GM19240 (cell line): ENCODE measurements at regions not wholly inside any gene's neighbourhood (a gene's known extent, or its start where the extent isn't known, plus 50 kb on each side); places are given as distances from the start of the nearest gene placed in this dataset.
"Not testable (repeated sequence)": the region's sequence is repeated elsewhere in the genome, so short reads cannot be mapped to it uniquely, and the experiment has no call there.

Source experiments
- DNase-seq: peaks from one replicate; pipeline ENCODE4 v3.0.0; 2011; ENCODE audit warnings: low spot score; ENCODE audit not compliant: insufficient read length

DNA sequence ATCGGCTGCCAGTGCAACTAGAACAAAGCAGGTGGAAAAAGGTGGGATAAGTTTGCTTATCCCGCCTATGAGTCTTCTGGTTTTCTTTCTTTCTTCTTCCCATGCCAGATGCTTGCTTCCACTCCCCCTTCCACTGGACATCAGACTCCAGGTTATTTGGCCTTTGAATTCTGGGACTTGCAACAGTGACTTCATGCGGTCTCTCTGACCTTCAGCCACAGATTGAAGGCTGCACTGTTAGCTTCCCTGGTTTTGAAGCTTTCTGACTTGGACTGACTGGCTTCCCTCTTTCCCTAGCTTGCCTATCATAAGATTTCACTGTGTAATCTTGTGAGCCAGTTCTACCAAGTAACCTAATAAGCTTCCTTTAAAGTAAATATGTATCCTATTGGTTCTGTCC, 878.4 kb upstream of the GJE1 start:
- no peak for DNase-seq

DNA sequence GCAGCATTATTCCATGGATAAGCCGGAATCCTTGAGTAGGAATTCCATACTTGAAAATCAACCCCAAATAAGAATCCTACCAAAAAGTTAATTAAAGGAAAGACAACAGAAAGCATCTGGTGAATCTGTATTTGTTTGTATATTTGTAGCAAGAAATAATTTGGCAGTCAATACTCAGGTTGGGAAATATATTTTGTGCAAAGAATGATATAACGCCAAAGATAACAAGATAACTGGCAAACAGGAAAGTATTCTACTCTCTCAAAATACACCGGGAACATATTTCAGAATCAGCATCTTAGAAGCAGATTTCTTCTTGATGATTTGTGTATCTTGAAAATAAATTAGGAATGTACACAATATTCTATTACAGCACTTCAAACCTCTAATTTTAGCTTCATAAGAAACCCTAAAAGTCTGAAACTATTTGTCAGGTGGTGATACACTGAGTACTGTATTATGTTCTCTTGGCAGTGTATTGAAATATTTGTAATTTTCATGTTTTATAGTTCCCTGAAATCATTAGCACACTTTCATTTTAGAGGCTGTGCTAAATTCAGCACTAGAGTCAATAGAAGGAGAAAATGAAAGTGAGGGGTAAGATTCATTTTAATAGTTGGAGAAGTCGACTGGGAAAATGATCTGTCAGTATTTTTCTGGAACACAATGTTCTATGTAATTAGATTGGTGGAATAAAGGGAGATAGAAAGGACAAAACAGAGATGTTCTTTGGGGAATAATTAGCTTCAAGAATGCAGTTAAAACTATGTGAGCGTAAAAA, 879.7 kb upstream of the GJE1 start:
- no peak for DNase-seq

DNA sequence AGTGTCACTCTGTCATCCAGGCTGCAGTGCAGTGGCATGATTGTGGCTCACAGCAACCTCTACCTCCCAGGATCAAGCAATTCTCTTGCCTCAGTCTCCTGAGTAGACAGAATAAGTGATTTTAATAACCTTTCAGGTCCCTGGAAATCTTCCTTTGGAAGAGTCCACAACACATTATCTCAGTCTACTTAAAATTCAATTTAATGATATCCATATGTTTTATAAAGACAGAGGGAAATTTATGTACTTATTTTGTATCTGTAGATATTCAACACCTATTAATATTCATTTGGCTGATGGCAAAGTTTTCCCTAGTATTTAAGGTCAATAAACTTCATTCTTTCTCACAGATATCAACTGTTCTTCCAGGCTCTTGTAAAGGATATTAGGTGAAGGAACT, 881.4 kb upstream of the GJE1 start:
- DNase-seq, result no peak

DNA sequence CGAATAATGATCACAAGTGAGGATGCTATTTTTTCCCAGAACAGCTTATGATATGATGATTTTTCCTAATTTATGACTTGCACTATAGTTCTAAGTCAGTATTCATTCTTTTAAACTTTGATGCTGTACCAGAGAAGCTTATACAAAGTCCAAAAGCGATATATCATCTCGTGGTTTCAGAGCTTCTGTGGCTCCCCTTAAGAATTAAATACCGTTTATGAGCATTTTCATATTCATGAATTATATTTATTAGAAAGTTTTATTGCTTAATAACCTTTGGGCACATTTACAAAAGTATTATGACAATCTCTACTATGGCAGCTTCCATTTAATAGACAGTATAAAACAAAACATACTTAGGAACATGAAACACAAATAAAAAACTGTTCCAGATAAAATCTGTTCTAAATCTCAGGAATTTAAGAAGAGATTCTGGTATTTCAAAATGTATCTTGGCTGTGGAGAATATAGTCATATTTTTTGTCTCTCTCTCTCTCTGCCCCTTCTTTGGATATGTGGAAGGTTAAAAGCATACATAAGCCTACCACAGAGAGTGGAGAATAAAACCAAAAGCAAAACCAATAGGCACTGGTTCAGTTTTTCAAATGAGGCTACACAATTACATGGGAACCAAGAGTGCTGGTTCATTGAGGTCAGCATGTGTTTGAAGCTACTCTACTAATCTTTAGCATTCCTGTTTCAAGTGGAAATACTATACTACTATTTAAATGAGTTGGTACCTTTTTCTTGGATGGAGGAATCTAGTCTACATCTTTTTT, 884.5 kb upstream of the GJE1 start:
- DNase-seq, result no peak

DNA sequence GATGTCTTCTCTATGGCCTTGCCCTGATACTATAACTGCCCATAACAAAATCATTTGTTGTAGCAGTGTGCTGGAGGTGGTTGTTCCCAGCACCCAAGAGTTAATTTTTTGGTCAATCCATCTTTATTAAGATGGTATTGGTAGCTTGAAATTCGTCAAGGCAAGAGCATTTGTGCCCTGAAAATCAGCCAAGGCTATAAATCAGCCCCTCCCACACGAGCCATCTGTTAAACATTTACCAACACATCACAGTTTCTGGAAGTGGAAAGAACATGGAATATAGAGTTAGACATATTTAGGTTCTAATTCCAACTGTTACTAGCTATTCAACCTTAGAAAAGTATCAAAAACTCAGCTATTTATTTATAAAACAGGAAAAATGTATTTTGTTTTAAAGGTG, 888.4 kb upstream of the GJE1 start:
- DNase-seq, result no peak

DNA sequence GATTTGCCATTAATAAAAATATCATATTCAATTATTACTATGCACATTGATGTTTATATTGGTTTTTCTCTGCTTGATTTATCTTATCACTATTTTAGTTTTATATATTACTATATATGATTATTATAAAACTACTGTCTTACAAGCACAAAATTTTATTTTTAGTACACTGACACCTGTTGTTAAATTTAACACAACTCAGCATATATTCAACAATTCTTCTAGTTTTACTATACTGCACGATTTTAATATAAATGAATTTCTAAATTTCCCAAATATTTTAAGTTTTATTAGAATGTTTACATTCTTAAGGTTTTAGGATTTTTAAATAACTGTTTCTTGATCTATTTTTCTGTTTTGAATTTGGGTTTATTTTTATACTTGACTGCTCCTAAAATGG, 889.8 kb upstream of the GJE1 start:
- no peak for DNase-seq

DNA sequence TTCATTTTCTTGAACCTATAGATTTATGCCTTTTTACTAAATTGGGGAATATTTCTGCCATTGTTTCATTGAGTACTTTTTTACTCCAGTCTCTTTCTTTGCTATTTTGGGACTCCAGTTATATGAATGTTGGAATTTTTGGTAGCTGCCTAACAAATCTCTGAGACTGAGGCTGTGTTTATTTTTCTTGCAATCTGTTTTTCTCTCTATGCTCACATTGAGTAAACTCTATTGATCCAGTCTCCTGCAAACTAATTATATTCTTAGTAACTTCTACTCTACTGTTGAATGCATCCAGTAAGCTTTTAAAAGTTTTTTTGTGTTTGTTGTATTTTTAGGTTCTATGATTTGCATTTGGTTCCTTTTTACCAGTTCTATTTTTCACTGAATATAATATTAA, 903.4 kb upstream of the GJE1 start:
- no peak for DNase-seq

DNA sequence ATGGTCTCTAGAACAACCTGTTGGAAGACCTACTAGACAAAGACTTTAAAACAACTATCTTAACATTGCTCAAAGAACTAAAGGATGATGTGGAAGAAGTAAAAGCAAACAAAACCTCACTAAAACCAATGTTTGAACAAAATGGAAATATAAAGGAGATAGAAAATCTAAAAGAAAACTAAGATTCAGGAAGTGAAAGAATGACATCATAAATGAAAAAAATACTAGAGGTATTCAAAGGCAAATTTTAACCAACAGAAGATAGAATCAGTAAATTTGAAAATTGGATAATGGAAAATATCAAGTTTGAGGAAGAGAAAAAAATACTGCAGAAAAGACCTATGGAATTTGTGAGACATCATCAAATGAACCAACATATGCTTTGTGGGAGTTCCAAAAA, 914.1 kb upstream of the GJE1 start:
- no peak for DNase-seq

DNA sequence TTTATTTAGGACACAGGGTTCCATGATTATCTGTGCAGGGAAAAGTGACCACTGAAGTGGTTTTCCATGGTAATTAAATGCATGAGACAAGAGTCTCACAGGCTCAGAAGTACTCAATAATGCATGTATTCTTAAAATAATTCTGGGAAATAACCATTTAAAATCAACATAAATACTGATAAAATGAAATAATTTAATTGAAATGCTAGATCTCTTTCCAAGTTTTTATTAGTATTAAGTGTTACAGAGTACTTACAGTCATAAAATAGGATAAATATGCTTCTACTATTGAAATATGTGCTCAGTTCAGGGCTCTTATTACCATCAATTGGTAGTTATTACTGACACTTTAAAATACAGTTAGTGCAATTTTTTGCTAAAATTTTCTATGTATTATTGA, 916.0 kb upstream of the GJE1 start:
- DNase-seq, result no peak

DNA sequence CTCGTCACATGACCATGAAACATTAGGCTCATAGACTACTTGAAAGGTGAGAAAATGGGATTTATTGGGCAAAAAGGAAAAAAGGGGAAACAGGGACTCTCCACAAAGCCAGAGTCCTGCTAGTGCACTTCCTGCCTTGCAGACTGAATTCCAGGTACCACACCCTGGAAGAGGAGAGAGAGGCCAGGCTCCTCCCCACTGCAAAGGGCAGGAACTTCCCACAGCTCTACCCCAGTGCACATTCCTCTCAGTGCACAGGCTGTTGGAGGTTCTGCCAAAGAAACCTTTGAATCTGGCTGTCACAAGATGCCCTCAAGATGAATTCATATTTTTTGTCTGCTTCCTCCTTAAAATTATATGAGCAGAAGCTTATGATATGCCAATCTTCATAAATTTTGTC, 920.4 kb upstream of the GJE1 start:
- no peak for DNase-seq

DNA sequence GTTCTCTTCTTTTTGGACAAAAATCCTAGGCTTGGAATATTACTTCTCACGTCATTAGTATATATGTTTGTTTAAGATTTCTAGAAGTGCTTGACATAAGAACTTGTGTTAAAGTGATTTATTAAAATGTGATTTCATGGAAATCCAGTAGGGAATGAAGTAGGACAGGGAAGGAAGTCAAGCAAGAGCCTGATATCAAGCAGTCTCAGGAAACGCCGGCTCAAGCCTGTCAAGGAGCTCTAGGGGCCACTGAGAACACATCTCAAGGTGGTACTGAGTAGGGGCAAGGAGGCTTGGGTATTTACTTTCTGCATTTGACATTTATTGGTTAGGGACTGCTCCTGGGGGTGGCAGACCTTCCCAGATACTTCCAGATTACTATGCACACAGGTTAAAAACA, 920.9 kb upstream of the GJE1 start:
- DNase-seq, result no peak

DNA sequence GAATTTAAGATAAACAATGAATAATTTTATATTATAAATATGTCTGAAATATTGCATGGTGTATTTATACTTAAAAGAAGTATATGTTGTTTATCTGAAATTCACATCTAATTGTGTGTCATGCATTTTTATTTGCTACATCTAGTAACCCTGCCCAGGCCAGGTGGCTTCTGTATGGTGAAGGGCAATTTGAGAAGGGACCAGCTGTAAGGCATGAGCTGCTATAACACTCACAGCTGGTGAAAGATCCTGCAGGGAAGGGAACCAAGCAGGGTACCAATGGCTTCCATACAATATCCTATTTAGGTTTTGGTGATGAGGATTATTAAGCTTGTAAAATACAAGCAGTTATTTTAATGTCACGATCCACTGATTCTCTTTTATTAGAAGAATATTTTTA, 921.8 kb upstream of the GJE1 start:
- DNase-seq, result no peak

DNA sequence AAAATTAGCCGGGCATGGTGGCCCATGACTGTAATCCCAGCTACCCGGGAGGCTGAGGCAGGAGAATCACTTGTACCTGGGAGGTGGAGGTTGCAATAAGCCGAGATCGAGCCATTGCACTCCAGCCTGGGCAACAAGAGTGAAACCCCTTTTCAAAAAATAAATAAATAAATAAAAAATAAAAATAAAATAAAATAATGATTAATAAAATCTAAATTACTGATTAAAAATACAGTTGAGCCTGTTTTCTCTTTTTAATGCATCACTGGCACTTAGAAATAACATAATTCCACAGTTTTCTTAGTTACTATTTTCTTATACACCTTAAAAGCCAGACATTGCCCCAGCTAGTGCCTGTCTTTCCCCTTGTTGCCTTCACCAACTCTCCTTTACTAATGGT, 922.8 kb upstream of the GJE1 start:
- no peak for DNase-seq

DNA sequence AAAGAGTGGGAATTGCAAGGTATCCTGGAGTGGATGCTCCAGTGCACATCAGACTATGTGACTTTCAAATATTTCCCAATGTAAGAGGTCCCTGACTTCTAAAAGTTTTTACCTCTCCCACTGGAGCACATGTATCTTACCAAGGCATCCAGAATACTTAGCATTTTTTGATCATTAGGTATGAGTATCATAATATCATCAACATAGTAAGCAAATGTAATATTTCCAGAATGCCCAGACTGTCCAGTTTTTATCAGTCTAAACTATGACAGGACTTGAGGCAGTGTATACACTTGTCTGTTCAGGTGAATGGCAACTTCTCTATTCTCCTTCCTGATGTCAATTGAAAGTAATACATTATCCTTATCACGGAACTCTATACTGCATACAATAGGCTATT, 924.6 kb upstream of the GJE1 start:
- no peak for DNase-seq

DNA sequence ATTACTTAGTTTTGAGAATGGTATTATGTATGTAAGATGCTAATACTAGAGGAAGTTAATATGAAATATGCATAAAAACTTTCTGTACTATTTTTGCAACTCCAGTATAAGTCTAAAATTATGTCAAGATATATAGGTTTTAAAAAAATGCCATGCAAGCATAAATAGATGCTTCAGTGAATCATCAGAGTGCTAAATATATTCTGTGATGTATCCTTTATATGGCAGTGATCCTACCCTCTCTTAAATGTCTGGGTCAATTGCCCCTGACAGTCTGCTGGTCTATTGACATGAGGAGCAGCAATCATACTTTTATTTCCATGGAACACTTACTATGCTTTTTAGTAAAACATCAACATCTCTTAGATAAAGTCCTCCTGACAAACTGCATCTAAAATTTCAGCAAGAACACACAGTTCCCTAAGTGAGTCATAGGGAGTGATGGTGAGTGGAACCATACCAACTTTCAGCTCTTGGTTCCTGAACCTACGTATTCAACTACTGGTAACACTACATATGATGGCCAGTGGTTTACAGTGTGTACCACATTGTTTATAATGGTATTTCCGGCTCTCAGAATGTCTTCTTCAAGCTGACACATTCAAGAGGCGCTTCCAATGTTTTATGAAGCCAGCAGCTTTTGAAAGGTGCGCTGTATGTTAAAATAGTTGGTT, 928.7 kb upstream of the GJE1 start:
- DNase-seq, result no peak

DNA sequence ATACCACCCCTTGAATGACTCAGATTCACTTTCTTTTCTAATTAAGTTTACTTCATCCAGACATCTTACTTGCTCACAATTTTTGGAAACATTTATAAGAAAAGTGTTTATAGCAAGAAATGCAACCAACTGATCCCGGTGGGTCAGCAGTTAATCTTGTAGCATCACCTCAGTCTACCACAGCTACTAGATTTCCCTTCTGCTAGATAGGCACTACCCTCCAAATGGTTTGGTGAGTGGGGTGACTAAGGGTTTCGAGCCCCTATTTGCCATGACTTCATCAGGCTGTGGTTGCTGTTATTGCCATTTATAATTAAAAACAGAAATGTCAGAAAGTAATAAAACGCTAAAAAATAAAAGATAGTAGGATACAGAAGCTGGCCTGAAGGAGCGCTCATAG, 930.1 kb upstream of the GJE1 start:
- no peak for DNase-seq

DNA sequence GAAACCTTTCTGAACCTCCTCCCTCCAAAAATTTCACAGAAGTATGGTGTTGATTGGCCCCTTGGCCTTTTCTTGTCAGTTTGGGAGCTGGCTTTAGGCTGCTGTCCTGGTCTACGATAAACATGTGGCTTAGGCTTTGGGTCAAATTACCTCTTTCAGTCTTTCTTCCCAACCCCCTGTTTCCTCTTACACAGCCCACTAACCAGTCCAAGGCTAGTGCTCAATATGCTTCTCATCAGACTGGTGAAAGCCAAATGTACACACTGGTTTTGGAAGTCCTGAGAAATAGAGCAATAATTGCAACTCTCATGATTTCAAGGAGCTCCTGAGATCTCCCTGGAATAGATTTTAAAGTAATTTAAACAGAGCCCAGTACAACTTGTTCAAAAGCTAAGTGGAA, 933.7 kb upstream of the GJE1 start:
- no peak for DNase-seq

DNA sequence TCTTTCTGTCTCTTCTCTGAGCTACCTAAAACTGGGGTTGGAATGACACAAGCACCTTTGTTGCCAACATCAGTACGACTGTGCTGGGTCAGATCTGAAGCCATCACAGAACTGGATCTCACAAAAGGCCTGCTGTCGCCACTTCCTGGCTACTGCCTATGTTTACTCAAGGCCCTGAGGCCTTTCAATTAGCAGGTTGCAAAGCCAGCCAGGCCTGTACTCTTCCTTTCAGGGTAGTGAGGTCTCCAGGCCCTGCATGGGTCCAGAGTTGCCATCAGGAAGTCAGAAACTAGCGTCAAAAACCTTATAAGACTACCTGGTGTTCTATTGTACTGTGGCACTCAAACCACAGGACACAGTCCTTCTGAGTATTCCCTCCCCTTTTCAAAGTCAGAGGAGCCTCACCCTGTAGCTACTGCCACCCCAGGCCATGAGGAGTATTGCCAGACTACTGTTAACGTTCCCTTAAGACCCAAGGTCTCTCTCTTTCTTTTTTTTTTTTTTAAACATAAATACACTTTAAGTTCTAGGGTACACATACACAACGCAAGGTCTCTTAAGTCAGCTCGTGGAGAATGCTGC, 937.4 kb upstream of the GJE1 start:
- DNase-seq, result no peak

DNA sequence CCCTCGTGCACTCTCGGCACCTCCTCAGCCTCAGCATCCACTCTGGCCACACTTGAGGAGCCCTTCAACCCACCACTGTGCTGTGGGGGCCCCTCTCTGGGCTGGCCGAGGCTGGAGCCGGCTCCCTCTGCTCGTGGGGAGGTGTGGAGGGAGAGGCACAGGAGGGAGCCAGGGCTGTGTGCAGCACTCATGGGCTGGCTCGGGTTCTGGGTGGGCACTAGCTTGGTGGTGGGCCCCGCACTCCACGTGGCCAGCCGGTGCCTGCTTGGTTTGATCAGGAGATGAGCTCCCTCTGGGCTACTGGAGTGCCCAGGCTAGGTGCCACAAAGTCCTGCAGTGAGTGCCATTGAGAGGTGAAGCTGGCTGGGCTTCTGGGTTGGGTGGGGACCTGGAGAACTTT, 949.4 kb upstream of the GJE1 start:
- DNase-seq, result no peak

DNA sequence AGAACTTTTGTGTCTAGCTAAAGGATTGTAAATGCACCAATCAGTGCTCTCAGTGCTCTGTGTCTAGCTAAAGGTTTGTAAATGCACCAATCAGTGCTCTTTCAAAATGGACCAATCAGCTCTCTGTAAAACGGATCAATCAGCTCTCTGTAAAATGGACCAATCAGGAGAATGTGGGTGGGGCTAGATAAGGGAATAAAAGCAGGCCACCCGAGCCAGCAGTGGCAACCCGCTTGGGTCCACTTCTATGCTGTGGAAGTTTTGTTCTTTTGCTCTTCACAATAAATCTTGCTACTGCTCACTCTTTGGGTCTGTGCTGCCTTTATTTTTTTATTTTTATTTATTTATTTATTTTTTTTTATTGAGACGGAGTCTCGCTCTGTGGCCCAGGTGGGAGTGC, 957.3 kb upstream of the GJE1 start:
- DNase-seq, result not testable (repeated sequence)

DNA sequence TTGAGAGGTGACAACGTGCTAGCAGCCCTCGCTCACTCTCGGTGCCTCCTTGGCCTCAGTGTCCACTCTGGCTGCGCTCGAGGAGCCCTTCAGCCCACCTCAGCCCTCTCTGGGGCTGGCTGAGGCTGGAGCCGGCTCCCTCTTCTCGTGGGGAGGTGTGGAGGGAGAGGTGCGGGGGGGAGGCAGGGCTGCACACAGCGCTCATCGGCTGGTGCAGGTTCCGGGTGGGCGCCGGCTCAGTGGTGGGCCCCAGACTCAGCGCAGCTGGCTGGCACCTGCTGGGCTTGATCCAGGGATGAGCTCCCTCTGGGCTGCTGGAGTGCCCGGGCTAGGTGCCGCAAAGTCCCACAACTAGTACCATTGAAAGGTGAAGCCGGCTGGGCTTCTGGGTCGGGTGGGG, 957.8 kb upstream of the GJE1 start:
- no peak for DNase-seq

DNA sequence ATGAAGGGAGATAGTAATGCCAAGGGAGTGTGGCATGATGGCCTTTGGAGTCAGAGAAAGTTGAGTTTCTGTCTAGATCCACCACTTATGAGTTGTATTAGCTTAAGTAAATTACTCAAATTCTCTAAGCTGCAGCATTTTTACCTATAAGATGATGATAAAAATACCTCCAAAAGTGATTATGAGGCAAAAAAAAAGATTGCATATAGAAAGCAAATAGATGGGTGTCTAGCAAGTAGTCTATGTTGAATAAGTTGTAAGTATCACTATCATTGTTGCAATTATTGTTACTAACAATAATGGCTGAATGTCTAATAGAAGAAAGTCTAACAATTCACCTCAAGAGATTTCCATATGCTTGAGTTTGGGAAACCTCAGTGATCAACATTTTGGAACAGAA, 959.2 kb upstream of the GJE1 start:
- no peak for DNase-seq
